OCI-LY7 (cell line): ENCODE measurements at regions not wholly inside any gene's neighbourhood (a gene's known extent, or its start where the extent isn't known, plus 50 kb on each side); places are given as distances from the start of the nearest gene placed in this dataset.

Source experiments
- CTCF ChIP-seq: fragments of 200-600 bp; sonication (generic); conservative IDR thresholded peaks from 2 replicates; pipeline ENCODE4 v1.5.1; 2014; ENCODE audit warnings: mild to moderate bottlenecking, antibody characterized with exemption, low read length, moderate library complexity, mixed read lengths
- EZH2phosphoT487 ChIP-seq: fragments of 200-600 bp; sonication (generic); IDR thresholded peaks from 2 replicates; pipeline ENCODE4 v1.6.1; 2018; ENCODE audit warnings: low read depth, borderline replicate concordance, mild to moderate bottlenecking, mixed run types, antibody characterized with exemption, low read length, moderate library complexity, mixed read lengths

DNA sequence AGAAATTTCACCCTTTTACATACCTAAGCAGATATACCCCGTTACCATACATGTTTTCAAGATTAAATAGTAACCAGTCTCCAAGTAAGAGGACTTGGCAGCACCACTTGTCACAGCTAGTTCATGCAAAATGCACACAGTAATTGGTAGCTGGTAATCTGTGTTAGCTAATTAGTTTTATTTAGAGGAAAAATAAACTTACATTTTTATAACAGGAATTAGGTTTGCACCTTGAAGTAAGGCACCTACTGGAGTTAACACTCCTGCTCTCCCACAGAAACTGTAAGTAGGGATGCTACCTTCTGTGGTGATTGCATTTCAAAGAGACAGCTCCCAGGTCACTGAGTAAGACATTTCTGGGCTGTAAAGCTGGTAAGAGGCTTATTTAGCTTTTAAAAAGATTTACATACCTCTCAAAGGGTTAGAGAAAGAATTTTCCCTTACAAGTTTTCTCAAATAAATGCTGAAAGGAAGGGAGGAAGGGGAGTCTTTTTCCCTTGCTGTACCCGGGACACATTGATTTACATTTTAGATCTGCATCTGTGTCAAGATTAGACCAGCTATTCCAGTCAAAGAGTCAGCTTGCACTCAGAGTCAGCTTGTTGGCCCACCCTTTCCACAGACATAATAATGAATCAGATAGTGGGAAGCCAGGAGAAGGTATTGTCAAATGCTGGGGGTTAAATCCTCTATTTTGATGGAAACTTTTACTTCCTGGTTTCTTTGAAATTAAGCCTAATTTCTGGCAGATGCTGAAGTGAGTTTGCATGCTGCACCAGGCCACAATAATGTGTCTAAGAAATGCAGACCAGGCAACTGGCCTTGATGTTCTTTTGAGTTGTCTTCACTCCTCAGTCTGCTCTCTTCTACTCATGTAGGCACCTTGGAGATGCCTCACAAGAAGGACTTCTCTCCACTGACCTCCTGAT is 77.6 kb upstream of the CHD2 start:
- no peak for TF ChIP-seq CTCF
- TF ChIP-seq EZH2phosphoT487 = no peak
